OCI-LY7 (cell line): ENCODE measurements at regions not wholly inside any gene's neighbourhood (a gene's known extent, or its start where the extent isn't known, plus 50 kb on each side); places are given as distances from the start of the nearest gene placed in this dataset.

ENCODE experiments used
- BruUV-seq: library from RNA; stranded (reverse); fragments of 400-500 nt; replicated peaks from 2 replicates; lab custom pipeline; 2021; lab: Mats Ljungman, UMichigan
- CTCF ChIA-PET: fragments of 300-600 bp; sonication (Branson Sonifier 250); formaldehyde crosslinking; loops from one replicate; lab custom pipeline; 2022; ENCODE audit warnings: antibody characterized with exemption; ENCODE audit not compliant: unreplicated experiment; lab: Charles Lee
- POLR2A ChIA-PET: fragments of 300-600 bp; sonication (Branson Sonifier 250); formaldehyde crosslinking; loops from one replicate; lab custom pipeline; 2022; ENCODE audit warnings: antibody characterized with exemption; lab: Charles Lee
- DNase-seq: peaks from one replicate; pipeline ENCODE4 v3.0.0-alpha.2; 2015; ENCODE audit warnings: low spot score
- H2AFZ ChIP-seq: fragments of 200-600 bp; sonication (generic), shearing (Covaris generic); 2 replicates; pipeline ENCODE4 v1.6.1; 2014; ENCODE audit warnings: mild to moderate bottlenecking, antibody characterized with exemption, low read length, moderate library complexity
- H3K27ac ChIP-seq: fragments of 200-600 bp; sonication (generic); 2 replicates; pipeline ENCODE4 v1.5.1; 2014; ENCODE audit warnings: mixed run types, low read depth, mild to moderate bottlenecking, moderate library complexity, low read length, inconsistent platforms; ENCODE audit not compliant: poor library complexity, severe bottlenecking
- H3K36me3 ChIP-seq: fragments of 200-600 bp; sonication (generic); 2 replicates; pipeline ENCODE4 v1.6.1; 2014; ENCODE audit warnings: mild to moderate bottlenecking, antibody characterized with exemption, low read length, moderate library complexity, mixed read lengths; ENCODE audit not compliant: insufficient read depth
- H3K4me1 ChIP-seq: fragments of 200-600 bp; sonication (generic); 2 replicates; pipeline ENCODE4 v1.5.1; 2014; ENCODE audit warnings: mild to moderate bottlenecking, low read length; ENCODE audit not compliant: insufficient read depth, poor library complexity, severe bottlenecking
- H3K4me2 ChIP-seq: fragments of 200-600 bp; sonication (generic); 2 replicates; pipeline ENCODE4 v1.6.1; 2014; ENCODE audit warnings: mild to moderate bottlenecking, low read length
- H3K4me3 ChIP-seq: fragments of 200-600 bp; sonication (generic); 2 replicates; pipeline ENCODE4 v1.5.1; 2014; ENCODE audit warnings: mild to moderate bottlenecking, low read depth, low read length; ENCODE audit not compliant: poor library complexity, severe bottlenecking
- H3K79me2 ChIP-seq: fragments of 200-600 bp; sonication (generic); 2 replicates; pipeline ENCODE4 v1.6.1; 2016; ENCODE audit warnings: low read depth, mild to moderate bottlenecking, low read length, moderate library complexity, mixed read lengths; ENCODE audit not compliant: insufficient read depth
- H3K9me2 ChIP-seq: fragments of 200-600 bp; sonication (generic); 2 replicates; pipeline ENCODE4 v1.6.1; 2016; ENCODE audit warnings: mild to moderate bottlenecking, low read length, mixed read lengths; ENCODE audit not compliant: insufficient read depth
- H3K9me3 ChIP-seq: fragments of 200-600 bp; sonication (generic); 2 replicates; pipeline ENCODE4 v1.6.1; 2014; ENCODE audit warnings: mild to moderate bottlenecking, mixed run types, low read length, mixed read lengths
- H4K20me1 ChIP-seq: fragments of 200-600 bp; sonication (generic); 2 replicates; pipeline ENCODE4 v1.6.1; 2014; ENCODE audit warnings: mild to moderate bottlenecking, antibody characterized with exemption, low read length, moderate library complexity, mixed read lengths; ENCODE audit not compliant: insufficient read depth
- CTCF ChIP-seq: fragments of 200-600 bp; sonication (generic); conservative IDR thresholded peaks from 2 replicates; pipeline ENCODE4 v1.5.1; 2014; ENCODE audit warnings: mild to moderate bottlenecking, antibody characterized with exemption, low read length, moderate library complexity, mixed read lengths
- EZH2phosphoT487 ChIP-seq: fragments of 200-600 bp; sonication (generic); IDR thresholded peaks from 2 replicates; pipeline ENCODE4 v1.6.1; 2018; ENCODE audit warnings: low read depth, borderline replicate concordance, mild to moderate bottlenecking, mixed run types, antibody characterized with exemption, low read length, moderate library complexity, mixed read lengths
- intact Hi-C: fragments of 100-400 bp; cut with micrococcal nuclease; formaldehyde crosslinking; loops from one replicate; pipeline ENCODE4 v1.10.0; 2022; ENCODE audit not compliant: unreplicated experiment

- BruUV-seq: no TSS peak
- no peaks in the 10 kb centered on the region for H3K9me3 ChIP-seq
- ChIA-PET POLR2A (interaction anchor here (0.6 kb wide), 1 partner anchor 11 kb away, joined by 3 read pairs; no protein-coding TSS in a partner anchor), CTCF (no interaction called here)
- no peak overlapping the region for H3K27ac ChIP-seq
- H2AFZ ChIP-seq: no peak overlapping the region
- H3K36me3 ChIP-seq: no peaks in the 10 kb centered on the region
- DNase-seq: no peak
- H3K79me2 ChIP-seq: no peaks in the 10 kb centered on the region
- no peaks in the 10 kb centered on the region for H3K4me1 ChIP-seq
- intact Hi-C loops: no loop called here
- TF ChIP-seq CTCF (no peak), EZH2phosphoT487 (no peak)
- H3K4me3 ChIP-seq: no peak overlapping the region
- no peaks in the 10 kb centered on the region for H3K9me2 ChIP-seq
- no peaks in the 10 kb centered on the region for H4K20me1 ChIP-seq
- H3K4me2 ChIP-seq: no peak overlapping the region
These were observed 220.2 kb downstream of the PLK2 start for GRCh38 chr5:58239731-58240130.

DNA sequence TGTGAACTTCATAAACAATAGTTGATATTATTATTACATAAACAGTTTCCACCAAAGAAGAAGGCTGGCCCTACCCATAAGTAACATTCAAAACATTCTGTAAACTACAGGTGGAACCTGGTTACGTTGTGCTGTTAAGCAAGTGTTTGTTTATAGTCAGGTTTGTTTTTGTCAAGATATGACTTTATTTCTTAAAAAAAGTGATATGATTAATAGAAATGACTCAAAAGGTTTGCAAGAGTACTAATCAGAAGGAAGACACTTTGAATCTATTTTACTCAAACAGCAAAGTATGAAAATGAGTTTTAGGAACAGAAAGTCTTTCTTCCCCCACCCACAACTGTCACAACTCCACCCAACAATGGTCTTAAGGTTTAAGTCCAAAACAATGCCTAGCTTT is 220.8 kb downstream of the PLK2 start:
- Histone ChIP-seq H4K20me1 (no peaks in the 10 kb centered on the region), H3K9me2 (no peaks in the 10 kb centered on the region), H3K79me2 (no peaks in the 10 kb centered on the region), H2AFZ (no peak overlapping the region), H3K27ac (no peak overlapping the region), H3K9me3 (no peaks in the 10 kb centered on the region), H3K4me1 (no peaks in the 10 kb centered on the region), H3K4me2 (no peak overlapping the region), H3K36me3 (no peaks in the 10 kb centered on the region), H3K4me3 (no peak overlapping the region)
- intact Hi-C loops: no loop called here
- CTCF ChIA-PET: no interaction called here
- no peak for DNase-seq
- POLR2A ChIA-PET: no interaction called here
- no TSS peak for BruUV-seq
- TF ChIP-seq EZH2phosphoT487 (no peak), CTCF (no peak)

GRCh38 chr5:58236498-58236897 is 223.4 kb downstream of the PLK2 start:
- DNase-seq: no peak
- Histone ChIP-seq H3K4me1 (no peaks in the 10 kb centered on the region), H3K9me3 (no peaks in the 10 kb centered on the region), H3K4me2 (no peak overlapping the region), H3K9me2 (no peaks in the 10 kb centered on the region), H3K4me3 (no peak overlapping the region), H3K36me3 (no peaks in the 10 kb centered on the region), H3K79me2 (no peaks in the 10 kb centered on the region), H2AFZ (no peak overlapping the region), H3K27ac (no peak overlapping the region), H4K20me1 (no peaks in the 10 kb centered on the region)
- CTCF ChIA-PET: no interaction called here
- intact Hi-C loops: no loop called here
- no peak for TF ChIP-seq CTCF
- TF ChIP-seq EZH2phosphoT487: no peak
- BruUV-seq: no TSS peak
- POLR2A ChIA-PET: no interaction called here
